IMR-90 (cell line): ENCODE measurements at regions not wholly inside any gene's neighbourhood (a gene's known extent, or its start where the extent isn't known, plus 50 kb on each side); places are given as distances from the start of the nearest gene placed in this dataset.

ENCODE experiments used
- ATAC-seq: fragments of 200-7000 bp; cut with Tn5 transposase; 2 replicates; pipeline ENCODE4 v1.9.1; 2020; ENCODE audit warnings: low read depth, mild to moderate bottlenecking, moderate library complexity
- BruUV-seq: library from RNA; stranded (reverse); fragments of 400-500 nt; replicated peaks from 2 replicates; lab custom pipeline; 2021; lab: Mats Ljungman, UMichigan
- CTCF ChIA-PET: fragments of 300-600 bp; formaldehyde crosslinking; extraction: SDS; loops from one replicate; lab custom pipeline; 2021; ENCODE audit warnings: antibody characterized with exemption; lab: Yijun Ruan, JAX
- POLR2A ChIA-PET: fragments of 300-600 bp; sonication (Branson Sonifier 250); formaldehyde crosslinking; loops from one replicate; lab custom pipeline; 2022; ENCODE audit warnings: antibody characterized with exemption; ENCODE audit not compliant: unreplicated experiment; lab: Charles Lee
- DNase-seq: peaks from one replicate; pipeline ENCODE4 v3.0.0; 2013
- H2AFZ ChIP-seq: replicated peaks from 2 replicates; pipeline ENCODE3; 2013; ENCODE audit warnings: low read length, mild to moderate bottlenecking; ENCODE audit not compliant: poor library complexity
- H2AK5ac ChIP-seq: 2 replicates; pipeline ENCODE4 v1.6.1; 2013; ENCODE audit warnings: low read depth, low read length, inconsistent platforms
- H2AK9ac ChIP-seq: replicated peaks from 2 replicates; pipeline ENCODE3; 2013; ENCODE audit warnings: mild to moderate bottlenecking, low read depth, low read length, moderate library complexity; ENCODE audit not compliant: poor library complexity
- H2BK120ac ChIP-seq: 2 replicates; pipeline ENCODE4 v1.6.1; 2013; ENCODE audit warnings: low read depth, low read length, inconsistent platforms
- H2BK15ac ChIP-seq: 3 replicates; pipeline ENCODE4 v1.6.1; 2013; ENCODE audit warnings: low read depth, low read length, inconsistent platforms
- H2BK20ac ChIP-seq: 2 replicates; pipeline ENCODE4 v1.6.1; 2013; ENCODE audit warnings: low read depth, mild to moderate bottlenecking, inconsistent platforms, low read length, moderate library complexity
- H2BK5ac ChIP-seq: 2 replicates; pipeline ENCODE4 v1.6.1; 2013; ENCODE audit warnings: mild to moderate bottlenecking, low read depth, low read length, inconsistent platforms; ENCODE audit not compliant: poor library complexity, severe bottlenecking
- H3K14ac ChIP-seq: replicated peaks from 2 replicates; pipeline ENCODE4 v1.6.1; 2013; ENCODE audit warnings: low read depth, low read length, inconsistent platforms
- H3K18ac ChIP-seq: 2 replicates; pipeline ENCODE4 v1.6.1; 2013; ENCODE audit warnings: low read depth, low read length, control low read depth
- H3K23ac ChIP-seq: 2 replicates; pipeline ENCODE4 v1.6.1; 2013; ENCODE audit warnings: low read depth, low read length, inconsistent platforms
- H3K27ac ChIP-seq: 2 replicates; pipeline ENCODE4 v1.5.1; 2013; ENCODE audit warnings: mild to moderate bottlenecking, control low read depth, low read length; ENCODE audit not compliant: insufficient read depth
- H3K27me3 ChIP-seq: 2 replicates; pipeline ENCODE4 v1.6.1; 2013; ENCODE audit warnings: low read length; ENCODE audit not compliant: control insufficient read depth, insufficient read depth
- H3K36me3 ChIP-seq: 2 replicates; pipeline ENCODE4 v1.6.1; 2013; ENCODE audit warnings: low read length, mixed read lengths; ENCODE audit not compliant: control insufficient read depth, insufficient read depth
- H3K4ac ChIP-seq: 2 replicates; pipeline ENCODE4 v1.6.1; 2013; ENCODE audit warnings: low read depth, low read length, inconsistent platforms
- H3K4me1 ChIP-seq: 2 replicates; pipeline ENCODE4 v1.6.1; 2013; ENCODE audit warnings: low read length, mixed read lengths; ENCODE audit not compliant: control insufficient read depth, insufficient read depth
- H3K4me2 ChIP-seq: 2 replicates; pipeline ENCODE4 v1.6.1; 2013; ENCODE audit warnings: low read depth, mild to moderate bottlenecking, control low read depth, low read length, moderate library complexity
- H3K4me3 ChIP-seq: 2 replicates; pipeline ENCODE4 v1.5.1; 2013; ENCODE audit warnings: low read depth, mild to moderate bottlenecking, control low read depth, low read length, moderate library complexity; ENCODE audit not compliant: insufficient read depth
- H3K56ac ChIP-seq: 2 replicates; pipeline ENCODE4 v1.6.1; 2013; ENCODE audit warnings: low read length, inconsistent platforms; ENCODE audit not compliant: insufficient read depth; ENCODE audit errors: extremely low read depth
- H3K79me1 ChIP-seq, 2 experiments: 2 replicates each; pipeline ENCODE4 v1.6.1; 2013; ENCODE audit warnings: low read length in 2 of 2, inconsistent platforms in 1 of 2, low read depth in 1 of 2
- H3K9ac ChIP-seq: 2 replicates; pipeline ENCODE4 v1.6.1; 2013; ENCODE audit warnings: low read depth, low read length, control low read depth
- H3K9me1 ChIP-seq: 2 replicates; pipeline ENCODE4 v1.6.1; 2013; ENCODE audit warnings: low read length, inconsistent platforms; ENCODE audit not compliant: insufficient read depth
- H3K9me3 ChIP-seq: 2 replicates; pipeline ENCODE4 v1.6.1; 2013; ENCODE audit warnings: low read length; ENCODE audit not compliant: control insufficient read depth, insufficient read depth
- H4K20me1 ChIP-seq: 2 replicates; pipeline ENCODE4 v1.6.1; 2013; ENCODE audit warnings: low read length, inconsistent platforms; ENCODE audit not compliant: insufficient read depth
- H4K5ac ChIP-seq: 2 replicates; pipeline ENCODE4 v1.6.1; 2013; ENCODE audit warnings: mild to moderate bottlenecking, low read depth, low read length, control low read depth
- H4K8ac ChIP-seq, 2 experiments: 2 replicates each; pipeline ENCODE4 v1.6.1; 2013; ENCODE audit warnings: low read depth in 2 of 2, low read length in 2 of 2, control low read depth in 1 of 2, inconsistent platforms in 1 of 2
- H4K91ac ChIP-seq: 2 replicates; pipeline ENCODE4 v1.6.1; 2013; ENCODE audit warnings: low read depth, low read length, inconsistent platforms; ENCODE audit not compliant: insufficient read depth
- BHLHE40 ChIP-seq: fragments of 150-350 bp; IDR thresholded peaks from 2 replicates; pipeline ENCODE4 v1.6.1; 2016; ENCODE audit warnings: mild to moderate bottlenecking, low read depth, low read length
- CEBPB ChIP-seq: IDR thresholded peaks from 2 replicates; pipeline ENCODE4 v1.6.1; 2012; ENCODE audit warnings: low read depth, low read length, improper control_type of control experiment
- CHD1 ChIP-seq: IDR thresholded peaks from 2 replicates; pipeline ENCODE4 v1.6.1; 2012; ENCODE audit warnings: low read depth, low read length, improper control_type of control experiment
- CTCF ChIP-seq: conservative IDR thresholded peaks from 2 replicates; pipeline ENCODE4 v1.5.1; 2012; ENCODE audit warnings: mild to moderate bottlenecking, low read depth, low read length, improper control_type of control experiment
- ELK1 ChIP-seq: fragments of 150-350 bp; IDR thresholded peaks from 2 replicates; pipeline ENCODE4 v1.6.1; 2016; ENCODE audit warnings: low read depth, mild to moderate bottlenecking, low read length, moderate library complexity, borderline replicate concordance
- FOS ChIP-seq: fragments of 150-350 bp; IDR thresholded peaks from 2 replicates; pipeline ENCODE4 v1.6.1; 2016; ENCODE audit warnings: low read depth, low read length
- MAFK ChIP-seq: IDR thresholded peaks from 2 replicates; pipeline ENCODE4 v1.6.1; 2012; ENCODE audit warnings: low read depth, low read length, improper control_type of control experiment
- MAZ ChIP-seq: IDR thresholded peaks from 2 replicates; pipeline ENCODE4 v1.6.1; 2012; ENCODE audit warnings: low read depth, mild to moderate bottlenecking, low read length, improper control_type of control experiment, moderate library complexity, borderline replicate concordance
- MXI1 ChIP-seq: IDR thresholded peaks from 2 replicates; pipeline ENCODE4 v1.6.1; 2012; ENCODE audit warnings: low read depth, mild to moderate bottlenecking, low read length, moderate library complexity, borderline replicate concordance
- NFE2L2 ChIP-seq: fragments of 150-350 bp; IDR thresholded peaks from 2 replicates; pipeline ENCODE4 v1.6.1; 2016; ENCODE audit warnings: low read depth, mild to moderate bottlenecking, low read length
- POLR2A ChIP-seq: IDR thresholded peaks from 2 replicates; pipeline ENCODE4 v1.6.1; 2012; ENCODE audit warnings: mild to moderate bottlenecking, low read depth, low read length
- RAD21 ChIP-seq: IDR thresholded peaks from 2 replicates; pipeline ENCODE4 v1.6.1; 2012; ENCODE audit warnings: low read length, improper control_type of control experiment
- RCOR1 ChIP-seq: IDR thresholded peaks from 2 replicates; pipeline ENCODE4 v1.6.1; 2012; ENCODE audit warnings: mild to moderate bottlenecking, low read length, improper control_type of control experiment; ENCODE audit not compliant: insufficient replicate concordance
- RFX5 ChIP-seq: IDR thresholded peaks from 2 replicates; pipeline ENCODE4 v1.8.0; 2012; ENCODE audit warnings: low read depth, mild to moderate bottlenecking, low read length, moderate library complexity
- SMC3 ChIP-seq: fragments of 150-350 bp; IDR thresholded peaks from 2 replicates; pipeline ENCODE4 v1.6.1; 2016; ENCODE audit warnings: low read depth, mild to moderate bottlenecking, antibody characterized with exemption, low read length, moderate library complexity
- USF2 ChIP-seq: fragments of 150-350 bp; IDR thresholded peaks from 2 replicates; pipeline ENCODE4 v1.6.1; 2017; ENCODE audit warnings: mild to moderate bottlenecking, antibody characterized with exemption, low read length, low read depth
- WGBS, 2 experiments: methylation state at CpG; one replicate each; pipeline versions ENCODE4 v1.1.5 to v1.1.7; 2013; ENCODE audit warnings: missing lambda C conversion rate in 2 of 2; ENCODE audit not compliant: insufficient read length in 1 of 2; ENCODE audit errors: extremely low coverage in 2 of 2; 5-methylcytosine and 5-hydroxymethylcytosine counted together
- dilution Hi-C: fragments of 300-500 bp; cut with HindIII; formaldehyde crosslinking; loops from one replicate; pipeline ENCODE4 v1.14.3; 2018; ENCODE audit warnings: low sequenced_read_pairs; ENCODE audit not compliant: unreplicated experiment
- in situ Hi-C: fragments of 300-500 bp; cut with MboI; formaldehyde crosslinking; loops from 3 replicates; pipeline ENCODE4 v1.14.3; 2019; ENCODE audit warnings: low sequenced_read_pairs, inconsistent platforms, mixed read lengths
- intact Hi-C: fragments of 100-400 bp; cut with micrococcal nuclease; formaldehyde crosslinking; loops from 2 replicates; pipeline ENCODE4 v1.10.0; 2022

GRCh38 chr6:67165606-67166005 is 1458.6 kb upstream of the EYS start:
- DNase-seq, result no peak
- intact Hi-C loops, result no loop called here
- Histone ChIP-seq H2BK15ac (no peak overlapping the region), H4K8ac (no peak overlapping the region), H2BK20ac (no peak overlapping the region), H4K20me1 (no peaks in the 10 kb centered on the region), H4K91ac (no peak overlapping the region), H2AK5ac (no peak overlapping the region), H3K23ac (no peak overlapping the region), H3K9ac (no peak overlapping the region), H3K27ac (no peak overlapping the region), H2BK5ac (no peak overlapping the region), H2BK120ac (no peak overlapping the region), H3K4me1 (no peaks in the 10 kb centered on the region), H4K5ac (no peak overlapping the region), H3K36me3 (no peaks in the 10 kb centered on the region), H3K27me3 (no peaks in the 10 kb centered on the region), H3K9me3 (peaks cover 6% of the 10 kb centered on the region), H2AFZ (no peak overlapping the region), H3K4me2 (no peak overlapping the region), H3K14ac (no peak overlapping the region), H3K18ac (no peak overlapping the region), H3K9me1 (no peaks in the 10 kb centered on the region), H3K4me3 (no peak overlapping the region), H2AK9ac (no peak overlapping the region), H3K4ac (no peak overlapping the region), H3K79me1 (no peaks in the 10 kb centered on the region), H3K56ac (0 out of 2 replicates have a peak overlapping the region, but pooled peaks have one; percentile 6)
- ATAC-seq, result no peak
- BruUV-seq, result no TSS peak
- in situ Hi-C loops, result no loop called here
- CTCF ChIA-PET, result no interaction called here
- TF ChIP-seq SMC3 (no peak), CTCF (no peak), NFE2L2 (no peak), USF2 (no peak), FOS (no peak), MAZ (no peak), MXI1 (no peak), RCOR1 (no peak), RAD21 (no peak), ELK1 (no peak), BHLHE40 (no peak), CEBPB (no peak), RFX5 (no peak), MAFK (no peak), CHD1 (no peak), POLR2A (no peak)
- no CpG with 5 or more reads among the region's 1 CpG for WGBS, 2 experiments
- dilution Hi-C loops, result no loop called here
- POLR2A ChIA-PET, result no interaction called here
